K562 (cell line): ENCODE measurements at regions not wholly inside any gene's neighbourhood (a gene's known extent, or its start where the extent isn't known, plus 50 kb on each side); places are given as distances from the start of the nearest gene placed in this dataset.
A peak's percentile ranks its signal among the peaks of the same experiment; 100 is the strongest.

ENCODE experiments used
- ATAC-seq: fragments of 200-7000 bp; cut with Tn5 transposase; 3 replicates; pipeline ENCODE4 v1.9.1; 2020; ENCODE audit warnings: moderate library complexity
- BruUV-seq: library from RNA; stranded (reverse); fragments of 400-500 nt; replicated peaks from 2 replicates; lab custom pipeline; 2021; lab: Mats Ljungman, UMichigan
- CTCF ChIA-PET: fragments of 300-600 bp; formaldehyde crosslinking; extraction: SDS; loops from one replicate; lab custom pipeline; 2021; ENCODE audit warnings: low intra/inter-chr PET ratio; lab: Yijun Ruan, JAX
- POLR2A ChIA-PET: fragments of 300-600, 350-650 bp; sonication (Branson Sonifier 250); formaldehyde crosslinking; extraction: SDS; loops from one replicate; lab custom pipeline; 2021; ENCODE audit warnings: antibody characterized with exemption, inconsistent platforms; lab: Yijun Ruan, JAX
- DNase-seq, 4 experiments: peaks; one replicate each; pipeline versions ENCODE4 v3.0.0 to v3.0.0-alpha.2; 2011 to 2018; ENCODE audit warnings: low spot score in 3 of 4, mixed read lengths in 3 of 4; ENCODE audit errors: extremely low read depth in 1 of 4
- FAIRE-seq: peaks from 2 replicates; lab custom pipeline; 2011; peaks lifted over from hg19 to GRCh38; lab: Jason Lieb, UNC
- H2AFZ ChIP-seq: 2 replicates; pipeline ENCODE4 v1.6.0; 2011; ENCODE audit warnings: low read depth, low read length, control low read depth, inconsistent platforms
- H3K27ac ChIP-seq: fragments of 200-600 bp; 3 replicates; pipeline ENCODE4 v1.8.0; 2011; ENCODE audit warnings: low read depth, mild to moderate bottlenecking, control low read depth, inconsistent platforms, low read length, moderate library complexity, mixed read lengths; ENCODE audit errors: extremely low read depth
- H3K27me3 ChIP-seq, 2 experiments: fragments of 300-600 bp in 1 of 2; 2 replicates in 1 of 2; 3 replicates in 1 of 2; pipeline versions ENCODE4 v1.6.0 to v1.8.0; 2011; ENCODE audit warnings: inconsistent platforms in 2 of 2, low read length in 2 of 2, mild to moderate bottlenecking in 1 of 2, mixed read lengths in 1 of 2, moderate library complexity in 1 of 2; ENCODE audit not compliant: control insufficient read depth in 2 of 2, insufficient read depth in 2 of 2
- H3K36me3 ChIP-seq: fragments of 300-600 bp; 3 replicates; pipeline ENCODE4 v1.8.0; 2011; ENCODE audit warnings: mild to moderate bottlenecking, low read length, inconsistent platforms; ENCODE audit not compliant: control insufficient read depth, insufficient read depth
- H3K4me1 ChIP-seq, 2 experiments: fragments of 200-600 bp in 1 of 2; replicated peaks in 1 of 2; 2 replicates in 1 of 2; 3 replicates in 1 of 2; pipeline versions ENCODE4 v1.5.1 to v1.8.0; 2011; ENCODE audit warnings: inconsistent platforms in 2 of 2, low read length in 2 of 2, mild to moderate bottlenecking in 1 of 2, mixed read lengths in 1 of 2, moderate library complexity in 1 of 2; ENCODE audit not compliant: control insufficient read depth in 2 of 2, insufficient read depth in 2 of 2
- H3K4me2 ChIP-seq: 2 replicates; pipeline ENCODE4 v1.6.1; 2011; ENCODE audit warnings: low read length, control low read depth, inconsistent platforms, mixed read lengths; ENCODE audit not compliant: insufficient read depth
- H3K4me3 ChIP-seq: fragments of 200-600 bp; sonication (generic), shearing (Covaris generic); 2 replicates; pipeline ENCODE4 v1.5.1; 2016; ENCODE audit warnings: control low read depth, inconsistent platforms
- H3K79me2 ChIP-seq: fragments of 200-600 bp; 3 replicates; pipeline ENCODE4 v1.8.0; 2011; ENCODE audit warnings: low read length, inconsistent platforms; ENCODE audit not compliant: control insufficient read depth, insufficient read depth
- H3K9ac ChIP-seq, 2 experiments: 2 replicates each; pipeline versions ENCODE4 v1.6.0 to v1.6.1; 2011; ENCODE audit warnings: low read depth in 2 of 2, low read length in 2 of 2, control low read depth in 1 of 2, inconsistent platforms in 1 of 2, mild to moderate bottlenecking in 1 of 2, mixed read lengths in 1 of 2; ENCODE audit not compliant: insufficient read depth in 1 of 2
- H3K9me1 ChIP-seq: one replicate; pipeline ENCODE4 v1.6.0; 2011; ENCODE audit warnings: inconsistent platforms, mild to moderate bottlenecking, low read length, moderate library complexity; ENCODE audit not compliant: control insufficient read depth, insufficient read depth
- H3K9me3 ChIP-seq: replicated peaks from 2 replicates; pipeline ENCODE4 v1.5.1; 2011; ENCODE audit warnings: low read depth, low read length, inconsistent platforms; ENCODE audit not compliant: control insufficient read depth, insufficient read depth
- H4K20me1 ChIP-seq: replicated peaks from 2 replicates; pipeline ENCODE4 v1.6.1; 2011; ENCODE audit warnings: low read length, inconsistent platforms, mixed read lengths; ENCODE audit not compliant: control insufficient read depth, insufficient read depth
- CTBP1 ChIP-seq: fragments of 450-650 bp; IDR thresholded peaks from 2 replicates; pipeline ENCODE4 v1.6.1; 2016; ENCODE audit warnings: borderline replicate concordance
- ETS1 ChIP-seq: conservative IDR thresholded peaks from 2 replicates; pipeline ENCODE4 v1.6.1; 2011; ENCODE audit warnings: low read depth, mild to moderate bottlenecking, low read length; ENCODE audit not compliant: control insufficient read depth
- FOSL1 ChIP-seq: fragments of 200-800 bp; sonication (Bioruptor generic); conservative IDR thresholded peaks from 2 replicates; pipeline ENCODE4 v1.6.1; 2016; ENCODE audit warnings: missing genetic modification characterization, missing compliant biosample characterization
- GABPB2 ChIP-seq: fragments of 250-450 bp; sonication (Bioruptor Pico); conservative IDR thresholded peaks from 2 replicates; pipeline ENCODE4 v1.5.1; 2021; ENCODE audit warnings: mild to moderate bottlenecking
- MEF2A ChIP-seq: IDR thresholded peaks from 2 replicates; pipeline ENCODE4 v1.6.1; 2011; ENCODE audit warnings: low read depth, mild to moderate bottlenecking, low read length, moderate library complexity; ENCODE audit not compliant: control insufficient read depth
- MXI1 ChIP-seq: IDR thresholded peaks from 2 replicates; pipeline ENCODE4 v1.6.1; 2011; ENCODE audit warnings: low read depth, mild to moderate bottlenecking, improper control_type of control experiment, low read length
- PBX2 ChIP-seq, 2 experiments: IDR thresholded peaks in 1 of 2; conservative IDR thresholded peaks in 1 of 2; 2 replicates each; pipeline ENCODE4 v1.6.1; 2016; ENCODE audit warnings: low read depth in 2 of 2, mild to moderate bottlenecking in 1 of 2, missing compliant biosample characterization in 1 of 2, missing genetic modification characterization in 1 of 2, moderate library complexity in 1 of 2
- PPARD ChIP-seq: fragments of 250-450 bp; sonication (Bioruptor Pico); IDR thresholded peaks from 2 replicates; pipeline ENCODE4 v1.8.0; 2022; ENCODE audit warnings: inconsistent platforms, mild to moderate bottlenecking, moderate library complexity
- PURB ChIP-seq: sonication (generic); formaldehyde crosslinking; IDR thresholded peaks from 2 replicates; pipeline ENCODE4 v1.9.0; 2021; ENCODE audit warnings: low read depth, mild to moderate bottlenecking, missing genetic modification reagents
- TCFL5 ChIP-seq: fragments of 250-450 bp; sonication (Bioruptor Pico); conservative IDR thresholded peaks from 2 replicates; pipeline ENCODE4 v1.6.1; 2021; ENCODE audit warnings: mild to moderate bottlenecking, moderate library complexity, matching md5 sums
- TFAM ChIP-seq: fragments of 250-450 bp; sonication (Bioruptor Pico); conservative IDR thresholded peaks from 2 replicates; pipeline ENCODE4 v1.5.0; 2021; ENCODE audit warnings: mild to moderate bottlenecking, moderate library complexity
- TFE3 ChIP-seq: fragments of 450-650 bp; formaldehyde crosslinking; IDR thresholded peaks from 2 replicates; pipeline ENCODE4 v1.4.0; 2020; ENCODE audit warnings: mild to moderate bottlenecking, mixed read lengths
- ZFPM2 ChIP-seq: fragments of 250-450 bp; sonication (Bioruptor Pico); IDR thresholded peaks from 2 replicates; pipeline ENCODE4 v1.5.1; 2022; ENCODE audit warnings: mild to moderate bottlenecking
- ZNF224 ChIP-seq: sonication (generic); formaldehyde crosslinking; IDR thresholded peaks from 2 replicates; pipeline ENCODE4 v1.8.0; 2022; ENCODE audit warnings: mild to moderate bottlenecking, missing genetic modification reagents
- ZNF551 ChIP-seq: fragments of 250-450 bp; sonication (Bioruptor Pico); IDR thresholded peaks from 2 replicates; pipeline ENCODE4 v1.5.0; 2021; ENCODE audit warnings: mild to moderate bottlenecking, moderate library complexity
- ZNF583 ChIP-seq: fragments of 250-450 bp; sonication (Bioruptor Pico); IDR thresholded peaks from 2 replicates; pipeline ENCODE4 v1.4.0; 2020
- ZNF77 ChIP-seq: fragments of 250-450 bp; sonication (Bioruptor Pico); IDR thresholded peaks from 2 replicates; pipeline ENCODE4 v1.5.0; 2020
- ZNF79 ChIP-seq: fragments of 250-450 bp; sonication (Bioruptor Pico); IDR thresholded peaks from 2 replicates; pipeline ENCODE4 v1.4.0; 2020; ENCODE audit warnings: low read depth, mild to moderate bottlenecking, moderate library complexity
- WGBS: fragments of 100-300 bp; shearing (Covaris generic); methylation state at CpG from one replicate; pipeline ENCODE4 v1.1.6; 2016; ENCODE audit warnings: low coverage, mixed read lengths; ENCODE audit not compliant: insufficient coverage; ENCODE audit errors: missing lambda C conversion rate; 5-methylcytosine and 5-hydroxymethylcytosine counted together
- in situ Hi-C: fragments of 300-500 bp; cut with MboI; formaldehyde crosslinking; loops from 4 replicates; pipeline ENCODE4 v1.15.0; 2018; ENCODE audit warnings: inconsistent platforms, mixed read lengths
- intact Hi-C: fragments of 100-400 bp; cut with micrococcal nuclease; formaldehyde crosslinking; loops from 2 replicates; pipeline ENCODE4 v1.14.2; 2022

GRCh38 chr5:99019254-99019653, 90.4 kb upstream of the CHD1 start:
- H3K9ac ChIP-seq, result no peak overlapping the region
- H3K4me3 ChIP-seq, result no peak overlapping the region
- BruUV-seq, result no TSS peak
- H3K36me3 ChIP-seq, result no peaks in the 10 kb centered on the region
- WGBS, result 71% methylated on average over 6 of the region's 6 CpGs
- H3K27me3 ChIP-seq, result no peaks in the 10 kb centered on the region
- H4K20me1 ChIP-seq, result no peaks in the 10 kb centered on the region
- no peak overlapping the region for H3K27ac ChIP-seq
- H3K4me1 ChIP-seq, result peaks cover 0 to 22% of the 10 kb centered on the region in 2 experiments; a peak in 3 of 5 replicates
- intact Hi-C loops, result no loop called here
- POLR2A ChIA-PET, result interaction anchor here (0.6 to 0.8 kb wide), 2 partner anchors 70 to 1528 kb away, joined by 3 read pairs; no protein-coding TSS in a partner anchor
- H3K79me2 ChIP-seq, result no peaks in the 10 kb centered on the region
- no peaks in the 10 kb centered on the region for H3K9me3 ChIP-seq
- no peaks in the 10 kb centered on the region for H3K9me1 ChIP-seq
- CTCF ChIA-PET, result no interaction called here
- no peak overlapping the region for H3K4me2 ChIP-seq
- DNase-seq (no peak), FAIRE-seq (no peak), ATAC-seq (no peak)
- in situ Hi-C loops, result no loop called here
- peak overlapping the region; percentile 75 for H2AFZ ChIP-seq
- no peak for TF ChIP-seq ETS1
- no peak for TF ChIP-seq ZNF224 (CRISPR knock-in tag)
- no peak for TF ChIP-seq ZNF77 (CRISPR knock-in tag)
- no peak for TF ChIP-seq PBX2 (CRISPR knock-in tag; IDR thresholded peaks at IDR 0.05; ENCODE audit: low read depth)
- TF ChIP-seq PBX2 (tag; conservative IDR thresholded peaks at IDR 0.05; ENCODE audit: low read depth), result no peak
- TF ChIP-seq ZNF551 (CRISPR knock-in tag), result no peak
- no peak for TF ChIP-seq GABPB2
- no peak for TF ChIP-seq ZNF583 (CRISPR knock-in tag)
- no peak for TF ChIP-seq FOSL1 (tag)
- no peak for TF ChIP-seq PPARD
- TF ChIP-seq CTBP1, result no peak
- no peak for TF ChIP-seq TFE3
- TF ChIP-seq TCFL5 (CRISPR knock-in tag), result no peak
- TF ChIP-seq MXI1, result no peak
- TF ChIP-seq ZNF79 (CRISPR knock-in tag), result no peak
- TF ChIP-seq ZFPM2, result no peak
- no peak for TF ChIP-seq MEF2A
- TF ChIP-seq PURB (CRISPR knock-in tag), result no peak
- TF ChIP-seq TFAM (CRISPR knock-in tag), result no peak
